Stomach (tissue), 4 donors: ENCODE measurements at regions not wholly inside any gene's neighbourhood (a gene's known extent, or its start where the extent isn't known, plus 50 kb on each side); places are given as distances from the start of the nearest gene placed in this dataset.

Experiments
- CTCF ChIP-seq, 7 experiments: fragments of 450-650 bp in 4 of 7; fragments of 200-600 bp in 3 of 7; sonication (generic) in 3 of 7; IDR thresholded peaks; one replicate each; pipeline ENCODE4 v1.5.1; 2016 to 2019; ENCODE audit warnings: antibody characterized with exemption in 7 of 7, control low read depth in 2 of 7, mild to moderate bottlenecking in 1 of 7
- POLR2A ChIP-seq, 4 donors: fragments of 450-650 bp; IDR thresholded peaks; one replicate each; pipeline ENCODE4 v1.6.1; 2016; ENCODE audit warnings: antibody characterized with exemption in 4 of 4, control low read depth in 2 of 4, mild to moderate bottlenecking in 1 of 4, moderate library complexity in 1 of 4
- POLR2AphosphoS5 ChIP-seq, 3 donors: sonication (generic); formaldehyde crosslinking; IDR thresholded peaks; one replicate each; pipeline ENCODE4 v1.6.1; 2016; ENCODE audit warnings: antibody characterized with exemption in 3 of 3

- no peak for TF ChIP-seq CTCF (IDR thresholded peaks at IDR 0.05)
- TF ChIP-seq POLR2A (IDR thresholded peaks at IDR 0.05): no peak
- TF ChIP-seq POLR2AphosphoS5 (IDR thresholded peaks at IDR 0.05): no peak
Observed at GRCh38 chr5:42148813-42149212, 223.7 kb downstream of the FBXO4 start.
